Lung (tissue), 11 donors: ENCODE measurements at regions not wholly inside any gene's neighbourhood (a gene's known extent, or its start where the extent isn't known, plus 50 kb on each side); places are given as distances from the start of the nearest gene placed in this dataset.

Experiments
- ATAC-seq: fragments of 200-7000 bp; cut with Tn5 transposase; one replicate; pipeline ENCODE4 v1.9.1; 2020; ENCODE audit warnings: moderate number of reproducible peaks; ENCODE audit not compliant: insufficient read depth, low FRiP score
- DNase-seq, 3 donors: peaks; one replicate each; pipeline ENCODE4 v3.0.0-alpha.2; 2013 to 2017
- H3K27ac ChIP-seq, 2 donors: one replicate each; pipeline ENCODE4 v1.5.1; 2013; ENCODE audit warnings: mild to moderate bottlenecking in 2 of 2, moderate library complexity in 2 of 2, control low read depth in 1 of 2, inconsistent platforms in 1 of 2, low read depth in 1 of 2, low read length in 1 of 2
- H3K27me3 ChIP-seq, 3 donors: one replicate each; pipeline ENCODE4 v1.5.1; 2013; ENCODE audit warnings: low read length in 2 of 3; ENCODE audit not compliant: control insufficient read depth in 3 of 3, insufficient read depth in 3 of 3
- H3K36me3 ChIP-seq, 4 donors: one replicate each; pipeline ENCODE4 v1.5.1; 2013; ENCODE audit warnings: low read length in 4 of 4, mild to moderate bottlenecking in 1 of 4, moderate library complexity in 1 of 4; ENCODE audit not compliant: control insufficient read depth in 4 of 4, insufficient read depth in 4 of 4
- H3K4me1 ChIP-seq, 5 donors: one replicate each; pipeline ENCODE4 v1.5.1; 2013; ENCODE audit warnings: low read length in 5 of 5, mild to moderate bottlenecking in 2 of 5, moderate library complexity in 1 of 5; ENCODE audit not compliant: control insufficient read depth in 5 of 5, insufficient read depth in 5 of 5
- H3K4me3 ChIP-seq: one replicate; pipeline ENCODE4 v1.5.1; 2013; ENCODE audit warnings: mild to moderate bottlenecking, control low read depth, moderate library complexity
- H3K9ac ChIP-seq, 2 donors: one replicate each; pipeline ENCODE4 v1.5.1; 2013; ENCODE audit warnings: low read length in 2 of 2, control low read depth in 1 of 2; ENCODE audit not compliant: insufficient read depth in 1 of 2
- H3K9me3 ChIP-seq, 4 donors: one replicate each; pipeline ENCODE4 v1.5.1; 2013; ENCODE audit warnings: low read length in 3 of 4, mild to moderate bottlenecking in 1 of 4, moderate library complexity in 1 of 4; ENCODE audit not compliant: control insufficient read depth in 4 of 4, insufficient read depth in 3 of 4
- WGBS, 2 donors: extraction: QIAGEN DNeasy Blood & Tissue Kit; methylation state at CpG; one replicate each; pipeline ENCODE4 v1.1.7; 2013; 5-methylcytosine and 5-hydroxymethylcytosine counted together
- TF ChIP-seq, protein P1 (sequence below): IDR thresholded peaks from 2 replicates; pipeline ENCODE4 v1.5.1; 2012; ENCODE audit warnings: mild to moderate bottlenecking; ENCODE audit errors: control extremely low read depth, extremely low read depth
- donor health status: control.
- donor health status: control.
- donor health status: Bipolar disorder and iron deficiency.
- donor health status: healthy.
- donor health status: DM: yes; HTN: yes; CAD: no.

GRCh38 chr2:60383401-60384143, 169.9 kb downstream of the BCL11A start:
- Histone ChIP-seq H3K36me3 (no peaks in the 10 kb centered on the region), H3K27ac (no peak overlapping the region), H3K4me3 (no peak overlapping the region), H3K4me1 (no peaks in the 10 kb centered on the region), H3K27me3 (no peaks in the 10 kb centered on the region), H3K9ac (no peak overlapping the region), H3K9me3 (no peaks in the 10 kb centered on the region)
- no peak for ATAC-seq
- no peak for DNase-seq
- 47 to 55% methylated on average over 6 of the region's 6 CpGs for WGBS, 2 donors
- TF ChIP-seq, protein P1, sequence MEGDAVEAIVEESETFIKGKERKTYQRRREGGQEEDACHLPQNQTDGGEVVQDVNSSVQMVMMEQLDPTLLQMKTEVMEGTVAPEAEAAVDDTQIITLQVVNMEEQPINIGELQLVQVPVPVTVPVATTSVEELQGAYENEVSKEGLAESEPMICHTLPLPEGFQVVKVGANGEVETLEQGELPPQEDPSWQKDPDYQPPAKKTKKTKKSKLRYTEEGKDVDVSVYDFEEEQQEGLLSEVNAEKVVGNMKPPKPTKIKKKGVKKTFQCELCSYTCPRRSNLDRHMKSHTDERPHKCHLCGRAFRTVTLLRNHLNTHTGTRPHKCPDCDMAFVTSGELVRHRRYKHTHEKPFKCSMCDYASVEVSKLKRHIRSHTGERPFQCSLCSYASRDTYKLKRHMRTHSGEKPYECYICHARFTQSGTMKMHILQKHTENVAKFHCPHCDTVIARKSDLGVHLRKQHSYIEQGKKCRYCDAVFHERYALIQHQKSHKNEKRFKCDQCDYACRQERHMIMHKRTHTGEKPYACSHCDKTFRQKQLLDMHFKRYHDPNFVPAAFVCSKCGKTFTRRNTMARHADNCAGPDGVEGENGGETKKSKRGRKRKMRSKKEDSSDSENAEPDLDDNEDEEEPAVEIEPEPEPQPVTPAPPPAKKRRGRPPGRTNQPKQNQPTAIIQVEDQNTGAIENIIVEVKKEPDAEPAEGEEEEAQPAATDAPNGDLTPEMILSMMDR, result no peak

DNA sequence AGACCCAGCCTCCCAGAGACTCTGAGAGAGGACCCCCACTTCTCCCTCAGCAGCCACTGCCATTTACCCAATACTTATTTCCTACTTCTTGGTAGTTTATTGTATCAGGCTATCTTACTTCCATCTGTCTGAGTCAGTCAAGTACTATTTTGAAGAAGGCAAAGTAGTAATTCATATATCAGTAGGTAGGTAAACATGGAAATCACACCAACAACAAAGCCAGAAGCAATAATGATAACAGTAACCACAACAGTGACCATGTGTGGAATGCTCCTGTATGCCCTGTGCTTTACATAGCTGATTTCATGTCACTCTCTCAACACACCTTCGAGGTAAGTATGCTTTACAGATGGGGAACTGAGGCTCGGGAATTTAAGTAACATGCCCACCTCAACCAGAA, 173.0 kb downstream of the BCL11A start:
- Histone ChIP-seq H3K27me3 (no peaks in the 10 kb centered on the region), H3K9ac (no peak overlapping the region), H3K4me3 (no peak overlapping the region), H3K27ac (no peak overlapping the region), H3K9me3 (no peaks in the 10 kb centered on the region), H3K36me3 (no peaks in the 10 kb centered on the region), H3K4me1 (no peaks in the 10 kb centered on the region)
- TF ChIP-seq, protein P1, result no peak
- 85 to 89% methylated on average over 2 of the region's 2 CpGs for WGBS, 2 donors
- DNase-seq (no peak), ATAC-seq (no peak)

GRCh38 chr2:60379684-60380083, 173.8 kb downstream of the BCL11A start:
- no peaks in the 10 kb centered on the region for H3K9me3 ChIP-seq
- ATAC-seq (no peak), DNase-seq (no peak)
- H3K9ac ChIP-seq, result no peak overlapping the region
- no peak overlapping the region for H3K4me3 ChIP-seq
- TF ChIP-seq, protein P1, result no peak
- no peaks in the 10 kb centered on the region for H3K27me3 ChIP-seq
- H3K4me1 ChIP-seq, result no peaks in the 10 kb centered on the region
- WGBS, 2 donors, result 86 to 87% methylated on average over 2 of the region's 2 CpGs
- H3K27ac ChIP-seq, result no peak overlapping the region
- no peaks in the 10 kb centered on the region for H3K36me3 ChIP-seq

GRCh38 chr2:60379216-60379615, 174.2 kb downstream of the BCL11A start:
- Histone ChIP-seq H3K27ac (no peak overlapping the region), H3K27me3 (no peaks in the 10 kb centered on the region), H3K4me3 (no peak overlapping the region), H3K4me1 (no peaks in the 10 kb centered on the region), H3K36me3 (no peaks in the 10 kb centered on the region), H3K9ac (no peak overlapping the region), H3K9me3 (no peaks in the 10 kb centered on the region)
- TF ChIP-seq, protein P1, result no peak
- no peak for ATAC-seq
- 78 to 96% methylated on average over 7 of the region's 7 CpGs for WGBS, 2 donors
- DNase-seq, result no peak
